HG03045 (cell line): ENCODE measurements at regions not wholly inside any gene's neighbourhood (a gene's known extent, or its start where the extent isn't known, plus 50 kb on each side); places are given as distances from the start of the nearest gene placed in this dataset.
"Not testable (repeated sequence)": the region's sequence is repeated elsewhere in the genome, so short reads cannot be mapped to it uniquely, and the experiment has no call there.

Experiments
- ATAC-seq: cut with Tn5 transposase; IDR thresholded peaks from one replicate; pipeline ENCODE4 v1.9.1; 2021; ENCODE audit warnings: mild to moderate bottlenecking, moderate library complexity; ENCODE audit not compliant: unreplicated experiment

DNA sequence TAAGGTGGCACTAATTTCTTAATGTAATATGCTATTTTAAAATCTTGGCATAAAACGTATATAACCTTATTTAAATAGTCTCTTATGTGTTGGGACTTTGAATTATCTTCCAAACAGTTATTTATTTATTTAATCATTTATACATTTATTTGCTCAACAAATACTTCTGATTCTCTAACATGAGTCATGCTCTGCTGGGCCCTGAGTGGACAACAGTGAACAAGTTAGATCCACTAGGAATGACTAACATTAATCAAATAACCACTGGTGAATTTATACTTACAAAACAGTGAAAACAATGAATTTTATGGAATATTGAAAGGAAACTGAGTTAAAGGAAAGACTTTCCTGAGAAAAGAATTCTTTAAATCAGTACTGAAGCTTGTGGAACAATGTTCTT is 1257.2 kb upstream of the CHAC2 start:
- ATAC-seq: no peak

DNA sequence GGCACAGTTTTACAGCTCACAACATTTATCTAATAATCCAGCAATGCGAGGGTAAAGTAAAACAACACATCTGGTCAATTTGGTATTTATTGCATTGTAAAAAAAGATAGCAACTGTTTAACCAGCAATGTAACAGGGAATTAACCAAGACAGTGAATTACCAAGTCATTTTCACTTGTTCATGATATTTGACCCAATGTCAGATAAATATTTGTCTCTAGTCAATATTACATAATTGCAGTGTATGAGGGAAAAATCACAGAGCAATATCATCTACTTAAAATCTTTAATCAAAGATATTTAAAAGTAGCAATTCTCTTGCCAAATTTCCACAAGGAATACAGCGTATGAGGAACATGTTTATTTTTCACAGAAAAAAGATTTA is 1265.1 kb upstream of the CHAC2 start:
- ATAC-seq: no peak

DNA sequence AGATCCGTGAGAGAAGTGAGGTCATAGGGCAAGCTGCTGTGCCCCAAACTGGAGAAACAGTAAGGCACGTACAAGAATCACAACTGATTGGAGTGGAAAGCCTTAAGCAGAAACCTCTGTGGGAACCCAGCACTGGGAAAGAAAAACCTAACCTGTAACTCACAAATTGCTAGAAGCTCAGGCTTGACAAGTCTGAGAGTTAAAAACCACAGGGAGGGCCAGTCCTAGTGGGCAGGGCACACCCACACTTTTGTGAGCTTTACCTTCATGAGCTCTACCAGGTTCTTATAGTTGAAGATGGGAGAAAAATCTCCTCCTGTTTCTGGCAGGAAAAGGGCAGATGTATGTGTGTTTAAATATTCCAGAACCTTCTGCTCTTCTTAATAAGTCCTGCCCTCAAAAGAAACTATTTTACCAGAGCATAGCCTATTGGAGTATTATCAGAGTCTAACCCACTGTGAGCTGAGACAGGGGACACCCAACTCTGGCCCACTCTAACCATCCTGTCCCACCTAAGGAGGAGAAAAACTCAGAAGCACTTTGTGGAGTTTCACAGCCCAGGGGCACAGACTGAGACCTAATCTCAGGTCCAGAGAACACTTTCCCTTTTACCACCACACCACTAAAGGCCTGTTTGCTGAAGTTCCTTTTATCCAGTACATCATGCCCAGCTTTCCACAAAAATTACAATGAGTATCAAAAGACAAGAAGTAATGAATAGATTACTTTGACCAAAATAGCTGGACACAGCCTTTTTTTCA is 1265.7 kb upstream of the CHAC2 start:
- no peak for ATAC-seq

DNA sequence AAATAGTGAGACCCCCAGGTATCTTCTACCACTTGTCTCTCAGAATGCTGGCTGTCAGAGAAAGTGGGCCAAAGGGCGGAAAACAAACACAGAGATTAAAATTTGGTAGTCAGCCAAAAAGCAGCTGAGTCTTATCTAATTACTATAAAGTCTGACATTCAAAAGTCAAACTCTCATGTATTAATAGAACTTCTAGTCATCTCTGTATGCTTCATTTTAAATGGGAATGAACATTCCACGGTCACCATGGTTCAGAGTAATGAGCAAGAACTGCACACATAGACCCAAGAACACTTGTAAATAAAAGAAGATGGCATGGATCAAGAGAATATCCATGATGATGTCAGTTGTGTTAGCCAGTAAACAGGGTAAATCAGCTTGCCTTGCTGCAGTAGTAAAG is 1267.0 kb upstream of the CHAC2 start:
- ATAC-seq: no peak

DNA sequence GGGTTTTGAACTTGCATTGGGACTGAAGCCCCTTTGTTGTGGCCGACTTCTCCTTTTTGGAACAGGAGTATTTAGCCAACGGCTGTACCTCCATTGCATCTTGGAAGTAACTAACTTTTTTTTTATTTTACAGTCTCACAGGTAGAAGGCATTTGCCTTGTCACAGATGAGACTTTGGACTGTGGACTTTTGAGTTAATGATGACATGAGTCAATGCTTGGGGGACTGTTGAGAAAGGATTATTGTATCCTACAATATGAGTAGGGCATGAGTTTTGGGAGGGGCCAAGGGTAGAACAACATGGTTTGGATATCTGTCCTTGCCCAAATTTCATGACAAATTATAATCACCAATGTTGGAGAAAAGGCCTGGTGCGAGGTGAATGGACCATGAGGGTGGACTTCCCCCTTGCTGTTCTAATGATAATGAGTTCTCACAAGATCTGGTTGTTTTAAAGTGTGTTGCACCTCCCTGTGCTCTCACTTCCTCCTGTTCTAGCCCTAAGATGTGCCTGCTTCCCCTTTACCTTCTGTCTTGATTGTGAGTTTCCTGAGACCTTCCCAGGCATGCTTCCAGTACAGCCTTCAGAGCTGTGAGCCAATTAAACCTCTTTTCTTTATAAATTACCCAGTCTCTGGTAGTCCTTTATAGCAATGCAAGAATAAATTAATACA is 1269.4 kb upstream of the CHAC2 start:
- ATAC-seq: no peak

DNA sequence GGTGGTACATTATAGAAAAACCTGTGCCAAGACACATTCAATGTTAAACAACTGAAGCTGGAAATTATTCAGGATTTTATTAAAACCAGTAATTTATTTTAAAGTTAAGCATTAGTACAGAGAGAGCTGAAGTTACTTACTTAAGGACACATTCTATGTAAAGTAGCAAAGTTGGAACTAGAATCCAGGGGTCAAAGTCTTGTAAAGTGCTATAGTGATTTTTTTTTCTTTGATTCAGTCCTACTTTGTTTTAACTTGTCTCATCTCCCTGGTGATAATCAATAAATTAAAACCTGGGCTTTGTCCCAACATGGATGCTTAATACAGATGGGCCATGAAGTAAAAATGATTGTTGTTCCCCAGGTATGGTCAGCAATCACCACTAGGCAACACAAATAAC is 1271.8 kb upstream of the CHAC2 start:
- no peak for ATAC-seq

DNA sequence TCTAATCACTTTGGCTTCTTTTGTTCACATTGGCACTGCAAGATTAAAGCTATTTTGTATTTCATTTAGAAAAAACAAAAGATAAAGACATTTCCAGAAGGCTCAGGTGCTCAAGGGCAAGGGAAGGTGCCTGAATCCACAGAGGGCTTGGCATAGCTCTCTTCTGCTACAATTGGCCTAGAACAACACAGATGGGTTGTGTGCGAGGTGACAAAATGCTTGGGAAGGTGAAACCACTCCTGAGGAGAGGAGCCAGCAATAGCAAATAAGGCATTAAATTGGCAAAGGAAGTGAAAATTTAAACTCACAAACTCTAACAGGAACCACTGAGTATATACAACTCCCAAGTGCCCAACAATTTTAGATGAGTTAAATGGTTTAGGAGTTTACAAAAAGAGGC is 1290.4 kb upstream of the CHAC2 start:
- no peak for ATAC-seq

DNA sequence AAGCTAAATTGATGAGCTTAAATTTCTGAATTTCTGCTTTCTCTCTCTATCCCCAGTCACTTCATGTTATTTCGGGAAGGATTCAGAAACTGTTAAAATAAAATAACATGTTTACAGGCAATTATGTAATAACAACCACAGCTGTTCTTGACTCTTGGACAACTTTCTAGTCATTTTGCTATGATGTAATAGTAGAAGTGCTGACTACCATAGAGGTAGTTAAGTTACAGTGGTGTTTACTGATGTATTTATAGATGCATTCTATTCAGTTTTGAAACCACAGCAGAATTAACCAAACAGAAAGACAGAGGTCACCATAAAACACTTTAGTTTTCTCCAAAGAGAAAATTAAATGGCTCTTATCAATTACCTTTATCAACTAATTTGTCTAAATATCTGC is 1292.0 kb upstream of the CHAC2 start:
- no peak for ATAC-seq

DNA sequence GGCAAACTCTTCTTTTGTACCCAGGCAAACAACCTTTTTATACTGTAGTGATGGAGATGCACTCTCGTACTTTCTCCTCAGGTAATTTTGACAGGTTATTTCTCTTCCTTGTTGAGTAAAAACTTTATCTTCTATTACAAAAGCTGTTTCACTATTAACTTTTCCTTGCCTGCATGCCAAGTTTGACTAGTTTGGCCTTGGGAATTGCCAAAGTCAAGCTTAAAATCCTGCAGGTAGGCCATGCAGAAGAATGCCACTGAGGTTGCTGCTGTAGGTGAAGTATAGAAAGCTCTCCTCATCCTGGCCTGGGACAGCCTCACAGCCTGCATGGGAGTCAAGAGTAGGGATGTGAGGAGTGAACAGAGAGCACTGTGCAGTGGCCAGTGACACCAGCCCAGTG is 1293.5 kb upstream of the CHAC2 start:
- no peak for ATAC-seq

DNA sequence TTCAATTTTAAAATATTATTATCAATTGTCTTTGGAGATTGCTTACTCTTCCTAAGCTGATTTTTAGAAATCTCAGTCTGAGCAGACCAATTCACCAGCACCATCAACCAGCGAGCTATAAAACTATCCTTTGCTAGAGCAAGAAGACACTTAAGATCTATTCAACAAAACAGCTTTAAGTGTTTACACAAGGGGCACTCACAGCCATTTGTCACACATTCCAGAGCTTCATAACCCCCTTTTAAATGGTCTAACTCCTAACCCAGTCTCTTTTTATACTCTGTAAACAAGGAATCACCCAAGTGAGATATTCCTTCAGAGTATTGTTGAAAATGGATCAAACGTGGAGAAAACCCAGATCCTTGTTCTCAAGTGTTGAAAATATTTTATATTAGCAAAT is 1294.1 kb upstream of the CHAC2 start:
- ATAC-seq: no peak

DNA sequence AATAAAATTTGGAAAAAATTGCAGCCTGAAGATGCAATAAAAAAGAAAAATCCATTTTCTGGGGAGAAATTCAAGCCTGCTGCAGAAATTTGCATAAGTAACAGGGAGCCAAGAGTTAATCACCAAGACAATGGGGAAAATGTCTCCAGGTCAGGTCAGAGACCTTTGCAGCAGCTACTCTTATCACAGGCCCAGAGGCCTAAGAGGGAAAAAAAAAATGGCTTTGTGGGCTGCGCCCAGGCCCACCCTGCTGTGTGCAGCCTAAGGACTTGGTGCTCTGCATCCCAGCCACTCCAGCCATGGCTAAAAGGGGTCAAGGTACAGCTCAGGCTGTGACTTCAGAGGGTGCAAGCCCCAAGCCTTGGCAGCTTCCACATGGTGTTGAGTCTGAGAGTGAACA is 1297.1 kb upstream of the CHAC2 start:
- not testable (repeated sequence) for ATAC-seq

DNA sequence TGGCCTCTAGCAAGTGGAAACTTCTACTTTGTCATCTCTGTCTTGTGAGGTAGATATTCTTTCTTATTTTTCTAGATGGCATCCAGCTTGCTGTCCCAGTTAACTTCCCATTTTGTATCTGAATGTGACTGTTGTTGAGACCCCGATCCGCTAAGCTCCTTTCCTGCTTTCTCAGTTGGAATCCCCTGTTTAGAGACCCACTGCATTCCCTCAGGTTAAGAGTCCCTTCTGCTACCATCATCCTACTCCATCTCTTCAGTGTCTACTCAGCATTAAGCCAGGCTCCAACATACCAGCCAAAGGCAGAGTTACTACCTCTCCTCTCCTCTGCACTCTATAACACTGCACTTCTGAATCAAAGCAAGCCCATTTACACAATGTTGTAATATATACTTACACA is 1300.4 kb upstream of the CHAC2 start:
- no peak for ATAC-seq

DNA sequence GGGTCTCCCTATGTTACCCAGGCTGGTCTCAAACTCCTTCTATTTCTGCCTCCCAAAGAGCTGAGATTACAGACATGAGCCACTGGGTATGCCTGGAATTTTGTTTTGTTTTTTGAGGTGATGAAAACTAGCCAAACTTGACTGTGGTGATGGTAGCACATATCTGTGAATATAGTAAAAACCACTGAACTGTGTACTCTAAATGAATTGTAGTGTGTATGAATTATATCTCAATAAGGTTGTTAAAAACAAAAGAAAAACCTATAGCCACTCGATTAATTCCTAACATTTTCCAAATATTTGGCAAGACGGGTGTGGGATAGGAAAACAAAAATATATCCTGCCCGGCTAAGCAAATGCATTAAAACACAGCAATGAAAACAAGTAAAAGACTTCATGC is 1302.3 kb upstream of the CHAC2 start:
- ATAC-seq: no peak

DNA sequence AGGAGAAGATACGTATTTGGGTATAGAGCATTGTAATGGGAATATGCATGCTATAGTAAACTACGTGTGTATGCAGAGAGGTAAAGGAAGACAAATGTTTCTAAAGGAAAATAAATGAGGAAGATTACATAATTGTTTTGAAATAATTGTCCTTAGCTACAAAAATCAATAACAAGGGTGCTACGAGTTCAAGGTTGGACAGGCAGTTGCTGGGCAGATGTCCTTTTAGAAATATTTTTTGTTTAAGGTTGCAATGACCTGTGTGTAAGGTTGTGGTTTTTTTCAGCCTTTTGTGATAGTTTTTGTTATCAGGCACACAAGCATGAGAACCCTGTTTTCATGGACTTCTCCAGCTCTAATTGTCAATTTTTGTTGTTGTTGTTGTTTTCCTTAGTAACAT is 1304.1 kb upstream of the CHAC2 start:
- no peak for ATAC-seq

DNA sequence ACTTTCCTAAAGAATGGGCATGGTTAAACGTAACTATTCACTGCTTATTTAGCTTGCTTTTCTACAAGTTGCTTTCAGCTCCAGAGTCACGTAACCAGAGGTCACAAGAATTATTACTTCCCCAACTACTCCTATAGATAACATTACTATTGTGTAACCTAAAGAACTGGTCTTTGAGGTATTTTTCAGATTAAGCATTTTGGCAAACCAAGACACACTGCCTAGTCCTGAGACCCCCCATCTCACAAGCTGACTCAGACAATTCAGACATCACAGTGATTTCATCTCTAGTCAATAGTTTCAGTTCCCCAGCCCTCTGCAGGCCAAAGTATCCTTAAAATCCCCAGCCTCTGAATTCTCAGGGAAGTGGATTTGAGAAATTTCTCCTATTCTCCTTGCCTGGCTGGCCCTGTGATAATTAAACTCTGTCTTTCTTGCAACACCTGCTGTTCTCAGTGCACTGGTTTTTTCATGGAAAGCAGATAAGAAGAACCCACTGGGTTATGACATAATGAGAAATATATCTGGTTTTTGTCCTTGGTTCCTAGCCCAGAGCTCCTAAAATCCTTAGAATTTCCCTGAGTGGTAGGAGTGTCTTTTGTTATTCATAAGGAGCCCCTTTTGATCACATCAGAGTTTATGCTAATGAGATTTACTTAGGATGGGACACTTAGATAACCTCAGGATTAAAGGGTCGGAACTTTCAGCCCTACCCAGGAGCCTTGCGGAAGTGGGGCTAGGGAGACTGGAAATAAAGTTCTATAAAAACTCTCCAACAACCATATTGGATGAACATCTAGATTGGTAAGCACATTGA is 1310.8 kb upstream of the CHAC2 start:
- no peak for ATAC-seq

DNA sequence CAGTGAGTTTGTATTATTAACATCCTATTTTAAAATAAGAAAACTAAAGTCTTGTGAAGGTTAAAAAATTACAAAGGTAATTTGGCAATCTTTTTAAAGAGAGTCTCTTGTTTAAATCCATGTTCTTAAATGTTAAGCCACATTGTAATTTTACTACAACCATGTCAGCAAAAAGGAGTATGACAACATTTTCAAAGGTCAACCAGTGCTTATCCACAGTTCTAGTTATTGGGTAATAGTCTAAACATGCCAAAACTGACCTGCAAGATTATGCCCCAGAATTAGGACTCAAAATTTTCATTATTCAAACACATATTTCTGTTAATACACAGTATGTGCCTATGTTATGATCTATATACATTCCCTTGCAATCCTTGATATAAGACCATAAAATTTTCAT is 1312.6 kb upstream of the CHAC2 start:
- no peak for ATAC-seq

DNA sequence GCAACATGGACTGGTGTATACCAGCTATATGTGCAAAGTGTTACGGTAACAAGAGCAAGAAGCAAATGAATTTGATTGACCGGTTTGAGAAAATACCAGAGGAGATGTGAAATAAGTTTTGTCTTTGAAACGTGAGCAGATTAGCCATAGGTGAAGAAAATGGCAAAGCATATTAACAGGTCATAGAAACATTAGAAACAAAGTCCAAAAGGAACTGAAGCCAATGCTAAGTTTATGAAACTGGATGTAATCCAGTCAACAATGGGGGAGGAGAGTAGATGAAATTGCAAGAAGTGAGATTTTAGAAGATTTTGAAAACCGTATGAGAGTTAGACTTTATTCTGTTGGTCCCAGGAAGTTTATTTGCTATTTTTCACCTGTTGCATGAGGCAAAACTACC is 1315.4 kb upstream of the CHAC2 start:
- no peak for ATAC-seq

DNA sequence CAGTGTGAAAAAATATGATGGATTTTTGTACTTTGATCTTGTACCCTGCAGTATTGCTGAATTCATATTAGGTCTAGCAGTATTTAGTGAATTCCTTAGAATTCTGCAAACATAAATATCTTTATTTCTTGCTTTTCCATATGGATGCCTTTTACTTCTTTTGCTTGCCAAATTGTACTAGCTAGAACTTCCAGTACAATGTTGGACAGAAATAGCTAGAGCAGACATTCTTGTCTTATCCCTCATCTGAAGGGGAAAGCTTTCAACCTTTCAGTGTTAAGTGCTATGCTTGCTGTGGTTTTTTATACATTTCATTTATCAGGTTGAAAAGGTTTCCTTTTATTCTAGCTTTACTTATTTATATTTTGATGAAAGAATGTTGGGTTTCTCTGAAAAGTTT is 1321.9 kb upstream of the CHAC2 start:
- ATAC-seq: no peak

DNA sequence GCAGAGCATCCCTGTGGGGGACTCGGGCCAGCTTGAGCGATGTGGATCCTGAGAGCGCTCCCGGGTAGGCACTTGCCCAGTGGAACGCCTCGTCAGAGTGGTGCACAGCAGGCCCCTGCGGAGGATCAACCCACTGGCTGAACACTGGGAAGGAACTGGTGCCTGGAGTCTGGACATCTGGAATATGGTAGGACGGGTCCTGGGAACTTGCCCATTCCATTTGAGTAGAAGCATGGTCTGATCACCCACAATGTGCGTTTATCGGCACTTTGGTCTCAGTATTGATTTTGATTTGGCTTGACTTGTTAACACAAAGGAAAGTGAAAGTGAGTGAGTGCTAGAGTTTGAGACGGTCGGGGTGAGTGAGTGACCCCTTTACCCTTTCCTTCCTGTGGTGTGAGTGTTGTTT is 1336.2 kb upstream of the CHAC2 start:
- ATAC-seq: no peak

DNA sequence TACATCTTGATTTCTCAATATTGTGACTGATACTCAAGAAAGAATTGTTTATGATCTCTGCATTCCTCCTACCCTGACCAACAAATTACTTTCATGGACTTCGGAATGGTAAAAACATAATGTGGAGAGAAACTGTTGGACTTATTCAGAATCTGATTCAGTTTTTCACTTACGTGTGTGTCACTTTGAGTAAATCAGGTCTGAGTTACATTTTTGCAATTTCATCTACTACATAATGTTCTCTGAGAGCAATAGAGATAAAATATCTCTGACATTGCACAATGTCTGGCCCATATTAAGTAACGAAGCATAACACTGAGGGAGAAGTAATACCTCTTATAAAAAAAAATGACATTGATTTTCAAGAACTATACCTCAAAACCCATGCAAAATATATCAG is 1337.9 kb upstream of the CHAC2 start:
- ATAC-seq: no peak

DNA sequence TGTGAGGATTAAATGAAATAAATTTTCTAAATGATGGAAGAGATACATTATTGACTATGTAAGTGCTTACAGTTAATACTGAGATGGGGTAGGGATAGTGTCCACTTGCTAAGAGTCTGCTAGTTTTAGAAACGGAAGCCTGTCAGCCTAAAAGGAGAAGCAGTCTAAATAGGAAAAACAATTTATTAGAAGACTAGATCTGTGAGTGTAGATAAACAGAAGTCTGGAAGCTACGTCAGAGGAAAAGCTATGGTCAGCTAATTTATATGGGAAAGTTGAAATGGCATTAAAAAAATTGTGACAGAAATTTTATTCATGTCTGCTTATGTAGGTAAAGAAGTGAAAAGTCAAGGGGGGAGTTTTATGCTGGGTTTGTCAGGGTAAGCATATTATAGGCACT is 1338.4 kb upstream of the CHAC2 start:
- no peak for ATAC-seq

DNA sequence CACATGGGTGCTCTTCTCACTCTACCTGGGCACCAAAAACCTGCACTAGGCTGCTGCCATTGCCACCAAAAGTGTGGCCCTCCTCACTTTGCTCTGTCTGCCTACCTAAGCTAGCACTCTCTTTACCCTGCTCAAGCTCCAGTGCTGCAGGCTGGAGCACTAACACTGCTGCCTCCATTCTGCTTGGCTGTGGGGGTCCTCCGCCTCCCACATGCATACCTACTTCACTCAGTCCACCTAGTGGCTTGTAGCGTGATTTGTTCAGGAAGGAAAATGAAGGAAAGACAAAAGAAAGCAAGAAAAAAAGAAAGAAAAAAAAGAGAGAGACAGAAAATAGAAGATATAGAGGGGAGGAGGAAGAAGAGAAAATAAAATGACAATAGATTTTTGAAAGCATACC is 1339.4 kb upstream of the CHAC2 start:
- ATAC-seq: no peak
